ENCODE measurements at regions not wholly inside any gene's neighbourhood (a gene's known extent, or its start where the extent isn't known, plus 50 kb on each side); places are given as distances from the start of the nearest gene placed in this dataset.

DNA sequence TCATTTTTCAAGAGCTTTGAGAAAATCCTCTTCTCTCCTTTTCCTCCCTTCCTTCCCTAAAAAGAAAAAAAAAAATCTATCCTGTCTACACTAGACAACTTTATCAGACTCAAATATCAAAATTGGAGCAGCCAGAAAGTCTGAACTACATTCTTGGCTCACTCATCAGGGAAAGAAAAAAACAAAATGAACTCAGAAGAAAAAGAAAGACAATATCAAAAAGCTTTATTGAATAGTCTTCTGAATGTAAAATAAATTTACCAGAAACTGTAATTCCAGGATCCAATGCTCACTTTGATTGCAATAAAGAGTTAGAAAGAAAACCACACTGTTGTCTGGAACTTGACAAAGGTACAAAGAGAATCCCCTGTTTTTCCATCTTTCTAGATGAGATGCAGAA lies 507.2 kb upstream of the MPDZ start:
- TF ChIP-seq POLR2A (IDR thresholded peaks at IDR 0.05; ENCODE audit: low read depth, low read length) (no peak), POLR2AphosphoS5 (IDR thresholded peaks at IDR 0.05; ENCODE audit: low read depth, low read length) (no peak), TAF1 (IDR thresholded peaks at IDR 0.05; ENCODE audit: borderline replicate concordance, low read depth, low read length) (no peak)

Measured in GM12892 (cell line).